ENCODE measurements at regions not wholly inside any gene's neighbourhood (a gene's known extent, or its start where the extent isn't known, plus 50 kb on each side); places are given as distances from the start of the nearest gene placed in this dataset.

DNA sequence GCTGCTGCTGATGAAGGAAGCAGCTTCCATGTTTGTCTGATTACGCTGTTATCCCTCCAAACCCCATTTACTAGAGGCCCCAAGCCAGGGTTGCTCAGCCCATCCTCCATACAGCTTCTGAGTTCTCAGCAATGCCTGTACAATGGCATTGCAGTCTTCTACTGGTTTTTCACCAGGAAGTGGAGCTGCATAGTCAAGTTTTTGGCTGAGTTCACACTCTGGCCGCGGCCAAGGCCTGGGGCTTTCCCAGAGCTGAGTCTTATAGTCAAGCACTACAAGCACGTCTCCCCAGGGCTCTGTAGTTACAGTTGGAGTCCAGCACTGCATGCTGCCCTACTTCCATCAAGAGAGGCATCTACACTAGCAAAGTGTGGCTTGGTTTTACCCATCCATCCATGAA lies 182.5 kb downstream of the POU4F1 start:
- no peak for DNase-seq

- no peak for DNase-seq
Measured at GRCh38 chr13:78413887-78414553, 189.3 kb downstream of the POU4F1 start.

GRCh38 chr13:78410847-78411246 lies 192.5 kb downstream of the POU4F1 start:
- DNase-seq: no peak

GRCh38 chr13:78410164-78410563 lies 193.2 kb downstream of the POU4F1 start:
- DNase-seq: no peak

- DNase-seq: no peak
Measured at GRCh38 chr13:78409172-78409571, 194.2 kb downstream of the POU4F1 start.

- DNase-seq: no peak
Measured at GRCh38 chr13:78404846-78405360, 198.4 kb downstream of the POU4F1 start.

DNA sequence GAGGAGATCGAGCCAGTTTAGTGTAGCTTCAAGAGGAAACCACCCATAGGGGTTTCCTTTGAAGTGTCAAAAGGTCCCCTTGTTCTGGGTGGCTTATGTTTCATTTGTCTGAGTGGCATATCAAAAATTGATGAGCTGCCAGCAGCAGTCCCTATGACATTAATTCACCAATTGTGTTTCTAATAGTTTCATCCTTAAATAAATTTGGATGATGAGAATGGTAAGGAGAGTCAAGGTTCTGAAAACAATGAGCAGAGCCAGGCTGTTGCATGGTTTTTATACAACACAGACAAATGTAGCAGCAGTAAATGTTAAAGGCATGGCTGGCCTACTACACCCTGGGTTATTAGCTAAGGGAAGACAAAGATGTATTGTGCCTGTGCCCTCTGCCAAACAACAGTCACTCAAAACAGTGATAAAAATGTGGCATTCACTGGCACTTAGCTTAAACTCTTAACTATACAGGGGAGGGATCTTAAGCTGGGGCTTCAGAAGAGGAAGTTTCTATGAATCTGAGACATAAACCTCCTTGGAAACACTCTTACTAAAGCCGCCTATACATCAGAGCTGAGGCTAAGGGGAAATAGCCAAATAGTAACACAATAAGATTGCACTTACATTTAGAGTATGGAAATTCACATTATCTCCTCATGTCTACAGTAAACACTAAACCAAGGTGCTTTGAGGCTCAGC lies 200.5 kb downstream of the POU4F1 start:
- DNase-seq: no peak

- DNase-seq: no peak
Measured at GRCh38 chr13:78401873-78402707, 201.3 kb downstream of the POU4F1 start.

DNA sequence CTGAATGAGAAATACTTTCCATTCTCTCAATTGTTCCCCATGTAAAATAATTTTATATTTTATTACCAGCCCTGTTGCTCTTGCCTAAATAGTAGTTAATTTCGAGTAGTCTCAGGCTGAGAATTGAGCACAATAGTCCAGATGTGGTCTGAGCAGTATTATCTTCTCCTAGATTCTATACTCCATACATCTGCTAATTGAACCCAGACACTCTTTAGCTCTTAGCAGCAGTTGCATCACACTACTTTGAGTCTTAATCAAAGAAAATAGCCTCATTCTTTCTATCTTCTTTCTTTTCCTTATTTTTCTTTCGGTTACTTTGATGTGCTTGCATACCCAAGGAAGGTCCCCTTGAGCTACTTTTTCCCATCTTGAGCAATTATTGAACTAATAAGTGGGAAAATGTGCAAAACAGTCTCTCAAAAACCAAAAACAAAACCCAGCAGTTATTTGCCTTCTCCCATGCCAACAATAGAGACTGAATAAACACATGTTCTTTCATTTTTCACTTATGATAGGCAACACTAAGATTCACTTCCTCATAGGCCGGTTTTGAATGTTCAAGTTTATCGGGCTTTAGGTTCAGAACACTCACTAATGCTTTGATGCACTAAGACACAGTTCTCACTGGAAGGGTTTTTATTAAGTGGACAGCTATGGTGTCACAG lies 204.5 kb downstream of the POU4F1 start:
- no peak for DNase-seq

DNA sequence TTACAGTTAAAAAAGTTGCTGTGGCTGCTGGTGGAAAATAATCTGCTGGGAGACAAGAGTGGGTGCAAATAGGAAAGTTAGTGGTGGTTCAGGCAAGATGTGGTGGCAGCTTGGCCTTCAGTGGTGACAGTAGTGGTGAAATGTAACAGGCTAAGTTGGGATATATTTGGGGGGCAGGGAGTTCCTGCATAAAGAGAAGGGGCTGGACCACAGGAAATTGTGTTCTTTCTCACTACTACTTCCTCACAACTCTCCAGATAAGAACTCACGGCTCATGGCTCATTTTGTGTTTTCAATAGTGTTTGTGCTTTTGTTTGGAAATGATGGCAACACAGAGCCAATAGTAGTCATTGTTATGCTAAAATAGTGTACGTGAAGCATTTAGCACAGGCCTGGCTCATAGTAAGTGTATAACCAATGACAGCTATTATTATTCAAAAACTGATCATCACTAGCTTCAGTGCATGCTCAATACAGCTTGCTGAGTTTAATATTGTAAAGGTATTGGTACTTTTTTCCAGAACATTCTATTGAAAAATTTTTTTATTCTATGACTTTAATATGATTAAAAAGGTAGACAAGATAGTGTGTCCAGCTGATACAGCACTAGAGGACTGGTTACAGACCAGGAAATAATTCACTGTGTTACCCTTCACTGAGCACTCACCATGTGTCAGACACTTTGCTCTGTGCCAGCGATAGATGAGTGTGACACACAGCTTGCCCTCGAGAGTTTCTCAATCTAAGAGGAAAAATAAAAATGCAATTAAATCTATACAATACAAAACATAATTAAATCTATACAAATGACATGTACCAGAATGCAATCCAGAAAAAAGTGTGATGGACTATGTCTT lies 209.8 kb downstream of the POU4F1 start:
- no peak for DNase-seq

DNA sequence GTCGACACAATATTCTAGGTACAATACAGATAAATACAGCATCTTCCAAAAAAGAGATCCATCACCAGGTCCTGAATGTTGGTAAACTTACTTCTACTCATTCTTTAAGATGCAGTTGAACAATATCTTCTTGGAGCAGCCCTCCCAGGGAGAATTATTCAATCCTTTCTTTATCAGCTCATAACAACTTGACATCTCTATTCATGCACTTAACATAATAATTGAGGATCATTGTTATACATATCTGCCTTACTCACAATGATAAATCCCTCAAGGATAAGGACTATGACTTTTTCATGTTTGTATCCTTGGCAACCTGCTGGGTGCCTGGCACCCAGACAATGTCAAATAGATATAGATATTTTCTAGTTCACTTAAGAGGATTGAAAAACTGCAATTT lies 219.5 kb downstream of the POU4F1 start:
- no peak for DNase-seq

DNA sequence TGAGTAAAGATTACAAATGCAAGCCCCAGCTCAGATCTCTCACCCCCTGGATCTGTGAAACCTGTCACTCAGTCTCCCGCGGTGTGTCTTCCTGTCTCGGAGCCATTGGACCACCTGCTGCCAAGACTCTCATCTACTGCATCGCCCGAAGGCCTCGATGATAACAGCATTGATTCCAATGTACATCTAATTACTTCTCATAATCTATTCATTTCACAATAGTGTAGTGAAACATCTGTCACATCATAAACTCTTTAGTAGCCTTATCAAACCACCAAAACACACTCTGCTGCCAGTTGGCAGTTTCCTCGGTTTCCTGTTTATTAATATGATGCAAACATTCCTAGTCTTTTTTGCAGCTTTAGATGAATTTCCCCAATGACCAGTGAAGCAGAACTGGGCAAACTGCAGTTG lies 220.3 kb downstream of the POU4F1 start:
- no peak for DNase-seq

DNA sequence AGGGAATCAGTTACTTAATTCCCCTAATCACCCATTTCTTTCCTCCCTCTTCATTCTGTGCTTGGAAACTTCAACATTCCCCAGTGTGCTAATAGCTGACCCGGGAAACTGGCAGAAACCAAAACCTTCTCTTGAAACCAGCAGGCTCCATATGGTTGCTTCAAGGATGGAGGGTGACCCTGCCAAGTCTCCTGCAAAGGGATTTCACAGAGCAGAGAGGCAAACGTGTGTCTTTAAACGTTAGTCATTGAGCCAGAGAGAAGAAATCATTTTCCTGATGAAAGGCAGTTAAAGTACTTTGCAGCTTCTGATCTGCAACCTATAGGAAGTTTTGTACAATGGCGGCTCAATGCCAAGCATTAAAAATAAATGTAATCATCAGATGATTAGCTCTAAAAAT lies 220.9 kb downstream of the POU4F1 start:
- no peak for DNase-seq

DNA sequence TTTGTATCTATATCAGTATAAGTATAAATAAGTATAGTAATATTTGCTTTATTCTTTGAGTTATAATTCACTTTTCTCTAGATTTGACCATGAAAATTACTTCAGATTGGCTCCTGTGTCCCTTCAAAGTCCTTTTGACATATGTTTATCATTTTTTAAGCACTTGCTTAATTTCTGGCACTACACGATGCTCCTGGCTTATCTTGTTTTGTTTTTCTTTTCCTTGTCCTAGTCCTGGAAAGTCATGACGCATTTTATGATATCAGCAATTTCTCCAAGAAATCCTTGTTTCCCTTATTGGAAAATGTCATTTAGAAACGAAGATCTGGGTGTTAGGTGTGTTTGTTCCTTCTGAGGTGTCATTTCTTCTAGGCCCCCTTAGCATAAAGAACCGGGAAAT lies 226.5 kb downstream of the POU4F1 start:
- DNase-seq: no peak

DNA sequence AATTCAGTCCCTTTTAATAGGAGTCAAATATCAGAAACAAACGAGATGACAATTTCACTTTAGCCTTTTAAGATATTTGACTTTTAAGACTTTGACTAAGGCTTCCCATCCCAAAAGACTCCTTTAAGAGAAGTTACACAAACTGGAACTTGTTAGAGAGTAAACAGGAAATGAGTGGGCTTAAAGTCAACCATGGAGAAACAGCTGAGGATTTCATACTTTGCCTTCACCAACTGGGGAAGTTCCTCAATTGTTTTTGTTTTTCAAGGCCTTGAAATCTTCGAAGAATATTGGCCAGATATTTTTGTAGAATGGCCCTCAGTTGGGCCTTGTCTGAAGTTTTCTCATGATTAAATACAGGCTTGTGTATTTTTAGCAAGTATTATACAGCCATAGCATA lies 227.3 kb downstream of the POU4F1 start:
- no peak for DNase-seq

DNA sequence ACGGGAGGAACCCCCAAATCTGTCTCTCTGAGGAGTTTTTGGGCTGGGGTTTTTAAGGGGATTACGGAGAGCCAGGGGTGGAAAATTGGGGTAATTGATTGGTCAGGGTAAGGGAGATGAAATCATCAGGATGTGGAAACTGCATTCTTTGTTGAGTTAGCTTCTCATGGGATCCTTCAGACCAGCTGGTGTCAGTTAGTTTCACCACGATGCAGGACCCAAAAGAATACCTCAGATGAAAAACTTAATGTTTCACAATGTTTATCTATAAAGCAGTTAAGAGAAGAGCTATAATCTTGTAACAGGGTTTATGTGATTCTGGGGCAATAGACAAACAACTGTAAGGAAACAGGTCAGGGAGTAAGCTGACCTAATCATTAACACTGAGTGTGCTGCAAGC lies 230.8 kb downstream of the POU4F1 start:
- DNase-seq: no peak

GRCh38 chr13:78370231-78370630 lies 233.1 kb downstream of the POU4F1 start:
- DNase-seq: no peak

DNA sequence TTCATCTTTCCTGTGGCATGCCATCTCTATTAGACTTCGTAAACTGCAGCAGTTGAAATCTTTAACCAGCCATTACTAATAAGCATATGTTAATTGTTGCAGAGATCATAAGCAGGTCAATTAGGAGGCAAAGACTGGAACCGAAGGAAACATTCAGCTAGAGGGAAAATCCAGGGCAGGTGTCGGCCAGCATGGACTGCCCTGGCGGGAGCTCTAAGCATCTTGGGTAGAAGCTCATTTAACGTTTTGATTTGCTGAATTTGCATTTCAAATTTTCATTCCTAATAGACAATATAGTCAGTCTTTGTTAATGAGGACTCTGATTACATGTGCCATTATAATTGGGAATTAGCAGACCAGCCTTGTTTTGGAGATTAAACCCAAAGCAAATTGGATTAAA lies 238.6 kb downstream of the POU4F1 start:
- no peak for DNase-seq

- DNase-seq: no peak
Measured at GRCh38 chr13:78341032-78341431, 262.3 kb downstream of the POU4F1 start.

DNA sequence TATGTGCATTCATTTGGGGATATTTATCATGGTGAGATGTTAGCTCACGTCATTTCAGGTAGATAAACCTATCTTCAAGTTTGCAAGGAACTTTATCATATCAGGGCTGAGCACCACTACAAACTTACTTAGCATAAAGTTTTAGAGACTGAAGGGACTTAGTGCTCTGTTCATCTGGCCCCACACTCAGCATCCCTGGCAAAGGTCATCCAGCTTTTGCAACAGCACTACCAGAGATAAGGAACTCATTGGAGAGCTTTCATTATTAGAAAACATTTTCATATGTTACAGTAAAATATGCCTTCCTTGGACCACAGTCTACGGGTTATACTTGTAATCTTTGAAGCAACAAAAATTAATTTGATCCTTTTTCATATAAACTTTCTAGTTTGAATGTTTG lies 263.4 kb downstream of the POU4F1 start:
- DNase-seq: no peak

DNA sequence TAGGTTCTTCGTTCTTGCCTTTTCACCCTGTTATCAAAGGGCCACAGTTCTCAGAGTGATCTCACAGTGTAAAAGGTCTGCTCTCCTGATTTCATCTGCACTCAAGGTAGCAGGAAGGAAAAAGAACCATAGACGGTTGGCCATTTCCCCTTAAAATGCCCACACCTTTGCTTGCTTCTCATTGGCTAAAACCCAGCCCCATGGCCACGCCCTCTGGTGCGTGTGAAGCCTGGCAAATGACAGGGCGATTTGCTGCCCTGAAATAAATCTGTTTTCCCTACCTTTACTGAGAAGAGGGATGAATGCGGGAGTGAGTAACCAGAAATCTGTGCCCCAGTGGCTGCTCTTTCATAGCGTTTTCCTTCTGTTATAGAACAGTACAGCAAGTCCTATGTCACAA lies 269.3 kb downstream of the POU4F1 start:
- no peak for DNase-seq

DNA sequence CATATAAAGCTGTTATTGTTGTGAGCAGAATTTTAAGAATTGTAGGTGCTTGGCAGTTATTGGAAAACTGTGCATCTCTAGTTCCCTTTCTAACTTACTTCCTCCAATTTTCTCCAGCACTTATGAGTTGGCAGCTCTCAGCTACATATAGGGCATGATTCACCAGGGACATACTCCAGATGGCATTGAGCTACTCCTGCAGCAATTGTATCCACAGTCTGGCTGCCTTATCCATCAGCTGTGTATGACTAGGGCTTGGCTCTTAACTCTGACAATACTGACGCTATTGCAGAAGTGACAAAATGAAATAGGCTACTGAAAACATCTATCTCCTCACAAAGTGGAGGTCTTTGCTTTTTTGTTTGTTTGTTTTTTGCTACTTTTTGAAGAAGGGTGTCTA lies 276.7 kb downstream of the POU4F1 start:
- DNase-seq: no peak
